RWPE1 (cell line): ENCODE measurements at regions not wholly inside any gene's neighbourhood (a gene's known extent, or its start where the extent isn't known, plus 50 kb on each side); places are given as distances from the start of the nearest gene placed in this dataset.

Experiments used
- CTCF ChIA-PET: fragments of 350-600 bp; sonication (Branson Sonifier 250); formaldehyde crosslinking; extraction: SDS; loops from one replicate; lab custom pipeline; 2021; lab: Yijun Ruan, JAX
- POLR2A ChIA-PET: fragments of 400-600 bp; formaldehyde crosslinking; extraction: SDS; loops from one replicate; lab custom pipeline; 2020; ENCODE audit warnings: antibody characterized with exemption; ENCODE audit not compliant: low non-redundant PET; lab: Yijun Ruan, JAX
- DNase-seq: peaks from one replicate; pipeline ENCODE4 v3.0.0; 2012; ENCODE audit warnings: low spot score
- H3K27ac ChIP-seq: fragments of 450-650 bp; 2 replicates; pipeline ENCODE4 v1.5.1; 2017
- CTCF ChIP-seq: fragments of 450-650 bp; conservative IDR thresholded peaks from 2 replicates; pipeline ENCODE4 v1.5.1; 2017; ENCODE audit warnings: low read depth, mild to moderate bottlenecking

GRCh38 chr1:222420633-222421032, 127.3 kb downstream of the HHIPL2 start:
- ChIA-PET POLR2A (no interaction called here), CTCF (no interaction called here)
- no peak for DNase-seq
- TF ChIP-seq CTCF, result no peak
- H3K27ac ChIP-seq, result no peak overlapping the region

DNA sequence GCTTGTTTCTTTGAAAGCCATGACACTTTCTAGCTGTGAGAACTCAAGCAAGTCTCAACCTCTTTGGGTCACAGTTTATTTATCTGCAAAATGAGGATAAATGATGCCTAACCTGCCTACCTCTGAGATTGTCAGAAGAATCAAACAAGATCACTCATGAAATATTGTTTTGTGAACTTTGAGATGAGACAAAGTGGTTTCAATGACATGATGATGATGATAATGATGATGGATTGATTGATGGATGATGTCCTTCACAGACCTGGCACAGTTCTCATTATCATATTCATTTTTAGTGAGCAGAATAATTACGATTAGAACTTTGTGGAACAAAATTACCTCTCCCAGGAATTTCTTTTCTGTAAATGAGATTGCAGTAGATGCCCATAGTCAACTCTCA, 129.2 kb downstream of the HHIPL2 start:
- TF ChIP-seq CTCF, result no peak
- CTCF ChIA-PET, result no interaction called here
- no peak overlapping the region for H3K27ac ChIP-seq
- no peak for DNase-seq
- POLR2A ChIA-PET, result no interaction called here

GRCh38 chr1:222417264-222417663, 130.6 kb downstream of the HHIPL2 start:
- no peak for DNase-seq
- ChIA-PET POLR2A (no interaction called here), CTCF (no interaction called here)
- H3K27ac ChIP-seq, result no peak overlapping the region
- TF ChIP-seq CTCF, result no peak

GRCh38 chr1:222416001-222416791, 131.7 kb downstream of the HHIPL2 start:
- CTCF ChIA-PET, result no interaction called here
- no peak for TF ChIP-seq CTCF
- POLR2A ChIA-PET, result no interaction called here
- no peak for DNase-seq
- H3K27ac ChIP-seq, result no peak overlapping the region

- ChIA-PET POLR2A (no interaction called here), CTCF (no interaction called here)
- no peak for DNase-seq
Observed at GRCh38 chr1:222415441-222415840, 132.5 kb downstream of the HHIPL2 start.

GRCh38 chr1:222413991-222414549, 133.8 kb downstream of the HHIPL2 start:
- no peak overlapping the region for H3K27ac ChIP-seq
- no peak for DNase-seq
- TF ChIP-seq CTCF, result no peak
- CTCF ChIA-PET, result no interaction called here
- POLR2A ChIA-PET, result no interaction called here

More at GRCh38 chr1:222415441-222415840, 132.5 kb downstream of the HHIPL2 start:
- TF ChIP-seq CTCF, result no peak
- H3K27ac ChIP-seq, result no peak overlapping the region
